HCT116 (cell line): ENCODE measurements at regions not wholly inside any gene's neighbourhood (a gene's known extent, or its start where the extent isn't known, plus 50 kb on each side); places are given as distances from the start of the nearest gene placed in this dataset.

ENCODE experiments used
- ATAC-seq: fragments of 200-7000 bp; cut with Tn5 transposase; 2 replicates; pipeline ENCODE4 v1.9.1; 2020; ENCODE audit warnings: mild to moderate bottlenecking, moderate library complexity
- BruUV-seq: library from RNA; stranded (reverse); fragments of 400-500 nt; replicated peaks from 2 replicates; lab custom pipeline; 2021; lab: Mats Ljungman, UMichigan
- CTCF ChIA-PET: fragments of 300-600 bp; sonication (Branson Sonifier 250); formaldehyde crosslinking; loops from one replicate; lab custom pipeline; 2021; ENCODE audit warnings: antibody characterized with exemption; lab: Charles Lee
- POLR2A ChIA-PET: fragments of 300-600, 350-600 bp; sonication (Branson Sonifier 250); formaldehyde crosslinking; loops from one replicate; lab custom pipeline; 2021; ENCODE audit warnings: antibody characterized with exemption; lab: Charles Lee
- RAD21 ChIA-PET, 2 experiments: fragments of 300-600 bp; sonication (Branson Sonifier 250); formaldehyde crosslinking; loops; one replicate each; lab custom pipeline; 2023; ENCODE audit warnings: low total read pairs in 2 of 2; ENCODE audit not compliant: uncharacterized antibody in 2 of 2, unreplicated experiment in 2 of 2, low non-redundant PET in 1 of 2; lab: Charles Lee
- DNase-seq: peaks from one replicate; pipeline ENCODE4 v3.0.0-alpha.2; 2010; ENCODE audit warnings: low read depth, low spot score
- H2AFZ ChIP-seq: fragments of 200-600 bp; shearing (Covaris generic), sonication (generic); 2 replicates; pipeline ENCODE4 v1.6.1; 2017; ENCODE audit warnings: low read depth, mixed run types, mixed read lengths, antibody characterized with exemption, low read length; ENCODE audit not compliant: poor library complexity, severe bottlenecking
- H3K27ac ChIP-seq: 2 replicates; pipeline ENCODE4 v1.5.1; 2012; ENCODE audit warnings: low read depth, low read length
- H3K27me3 ChIP-seq: fragments of 200-600 bp; sonication (generic); 2 replicates; pipeline ENCODE4 v1.6.1; 2016; ENCODE audit warnings: mixed run types, low read length, mixed read lengths; ENCODE audit not compliant: insufficient read depth
- H3K36me3 ChIP-seq, 2 experiments: fragments of 200-500 bp in 1 of 2; fragments of 200-600 bp in 1 of 2; sonication (Bioruptor generic) in 1 of 2; sonication (generic) in 1 of 2; 2 replicates each; pipeline versions ENCODE4 v1.5.1 to v1.6.1; 2014 to 2016; ENCODE audit warnings: low read length in 2 of 2, inconsistent platforms in 1 of 2, mixed read lengths in 1 of 2, mixed run types in 1 of 2; ENCODE audit not compliant: insufficient read depth in 2 of 2, control insufficient read depth in 1 of 2
- H3K4me1 ChIP-seq, 2 experiments: fragments of 200-600 bp in 1 of 2; sonication (generic) in 1 of 2; 2 replicates each; pipeline versions ENCODE4 v1.5.1 to v1.6.1; 2012 to 2017; ENCODE audit warnings: low read length in 2 of 2, inconsistent platforms in 1 of 2, mild to moderate bottlenecking in 1 of 2, mixed read lengths in 1 of 2, mixed run types in 1 of 2, moderate library complexity in 1 of 2; ENCODE audit not compliant: insufficient read depth in 2 of 2, control insufficient read depth in 1 of 2
- H3K4me2 ChIP-seq: fragments of 200-600 bp; sonication (generic); 2 replicates; pipeline ENCODE4 v1.6.1; 2017; ENCODE audit warnings: mixed run types, low read length, mixed read lengths
- H3K4me3 ChIP-seq, 2 experiments: fragments of 200-600 bp in 1 of 2; sonication (generic) in 1 of 2; replicated peaks in 1 of 2; 2 replicates each; pipeline ENCODE4 v1.5.1; 2011 to 2016; ENCODE audit warnings: low read length in 2 of 2, control low read depth in 1 of 2, low read depth in 1 of 2, mild to moderate bottlenecking in 1 of 2, mixed read lengths in 1 of 2, mixed run types in 1 of 2
- H3K79me2 ChIP-seq: fragments of 200-600 bp; sonication (generic); 2 replicates; pipeline ENCODE4 v1.6.1; 2017; ENCODE audit warnings: mild to moderate bottlenecking, mixed run types, low read length, moderate library complexity, mixed read lengths; ENCODE audit not compliant: insufficient read depth
- H3K9ac ChIP-seq: fragments of 200-600 bp; sonication (generic); 2 replicates; pipeline ENCODE4 v1.6.1; 2016; ENCODE audit warnings: low read length, mixed read lengths
- H3K9me2 ChIP-seq: fragments of 200-600 bp; sonication (generic), shearing (Covaris generic); 2 replicates; pipeline ENCODE4 v1.6.1; 2017; ENCODE audit warnings: mixed run types, mild to moderate bottlenecking, moderate library complexity; ENCODE audit not compliant: insufficient read depth
- H3K9me3 ChIP-seq, 2 experiments: fragments of 200-500 bp in 1 of 2; fragments of 200-600 bp in 1 of 2; sonication (Bioruptor generic) in 1 of 2; sonication (generic) in 1 of 2; 2 replicates each; pipeline ENCODE4 v1.6.1; 2014 to 2017; ENCODE audit warnings: low read length in 2 of 2, mixed read lengths in 2 of 2, inconsistent platforms in 1 of 2, low read depth in 1 of 2, mild to moderate bottlenecking in 1 of 2, mixed run types in 1 of 2, moderate library complexity in 1 of 2; ENCODE audit not compliant: control insufficient read depth in 1 of 2, insufficient read depth in 1 of 2
- H4K20me1 ChIP-seq: fragments of 200-600 bp; sonication (generic), shearing (Covaris generic); 2 replicates; pipeline ENCODE4 v1.6.1; 2017; ENCODE audit warnings: mixed run types, mild to moderate bottlenecking, moderate library complexity; ENCODE audit not compliant: insufficient read depth
- CEBPB ChIP-seq: IDR thresholded peaks from 2 replicates; pipeline ENCODE4 v1.6.1; 2012; ENCODE audit warnings: low read depth
- CTCF ChIP-seq, 3 experiments: fragments of 200-600 bp in 1 of 3; sonication (generic) in 1 of 3; IDR thresholded peaks in 2 of 3; conservative IDR thresholded peaks in 1 of 3; 2 replicates each; pipeline ENCODE4 v1.5.1; 2012 to 2017; ENCODE audit warnings: low read depth in 2 of 3, low read length in 2 of 3, antibody characterized with exemption in 1 of 3, borderline replicate concordance in 1 of 3, control low read depth in 1 of 3, mild to moderate bottlenecking in 1 of 3, mixed read lengths in 1 of 3, mixed run types in 1 of 3, moderate library complexity in 1 of 3; ENCODE audit not compliant: insufficient read depth in 1 of 3
- EZH2 ChIP-seq: fragments of 200-600 bp; sonication (generic); IDR thresholded peaks from 2 replicates; pipeline ENCODE4 v1.6.1; 2017; ENCODE audit warnings: antibody characterized with exemption, mixed run types
- EZH2phosphoT487 ChIP-seq: fragments of 200-600 bp; IDR thresholded peaks from 2 replicates; pipeline ENCODE4 v1.6.1; 2018; ENCODE audit warnings: antibody characterized with exemption, borderline replicate concordance
- MAX ChIP-seq: IDR thresholded peaks from 2 replicates; pipeline ENCODE4 v1.6.1; 2012
- POLR2AphosphoS5 ChIP-seq: IDR thresholded peaks from 2 replicates; pipeline ENCODE4 v1.6.1; 2011; ENCODE audit warnings: mild to moderate bottlenecking, low read depth, low read length, moderate library complexity
- SP1 ChIP-seq: IDR thresholded peaks from 2 replicates; pipeline ENCODE4 v1.6.1; 2012; ENCODE audit warnings: low read depth
- SRF ChIP-seq: IDR thresholded peaks from 2 replicates; pipeline ENCODE4 v1.6.1; 2012; ENCODE audit warnings: low read depth
- TCF7L2 ChIP-seq: IDR thresholded peaks from 2 replicates; pipeline ENCODE4 v1.7.0; 2011; ENCODE audit warnings: borderline replicate concordance, inconsistent platforms; ENCODE audit not compliant: insufficient read depth, insufficient read length; ENCODE audit errors: extremely low read depth
- YY1 ChIP-seq: IDR thresholded peaks from 2 replicates; pipeline ENCODE4 v1.6.1; 2011; ENCODE audit warnings: low read length, low read depth, moderate library complexity, mild to moderate bottlenecking; ENCODE audit not compliant: insufficient replicate concordance; ENCODE audit errors: extremely low read depth
- ZBTB33 ChIP-seq: IDR thresholded peaks from 2 replicates; pipeline ENCODE4 v1.6.1; 2011; ENCODE audit warnings: mild to moderate bottlenecking, low read length, moderate library complexity; ENCODE audit not compliant: insufficient replicate concordance; ENCODE audit errors: extremely low read depth
- ZNF274 ChIP-seq: fragments of 200-500 bp; sonication (Bioruptor generic); IDR thresholded peaks from 2 replicates; pipeline ENCODE4 v1.6.1; 2014; ENCODE audit warnings: mild to moderate bottlenecking, low read depth, low read length, inconsistent platforms
- intact Hi-C: fragments of 100-400 bp; cut with micrococcal nuclease; formaldehyde crosslinking; loops from 2 replicates; pipeline ENCODE4 v1.10.0; 2022

- TF ChIP-seq SRF (no peak), MAX (no peak), EZH2phosphoT487 (no peak), CTCF (IDR thresholded peaks at IDR 0.05 in 2 of 3, conservative IDR thresholded peaks at IDR 0.05 in 1 of 3; ENCODE audit: borderline replicate concordance in 1 of 3, insufficient read depth in 1 of 3, low read depth in 2 of 3, low read length in 2 of 3) (no peak)
- Histone ChIP-seq H2AFZ (no peak overlapping the region), H3K9me3 (no peaks in the 10 kb centered on the region), H3K4me3 (no peak overlapping the region), H3K27me3 (no peaks in the 10 kb centered on the region), H3K9me2 (no peaks in the 10 kb centered on the region), H3K4me1 (peaks cover 0 to 6% of the 10 kb centered on the region in 2 experiments; a peak in 2 of 4 replicates), H3K27ac (no peak overlapping the region), H3K79me2 (no peaks in the 10 kb centered on the region), H3K9ac (no peak overlapping the region), H3K36me3 (no peaks in the 10 kb centered on the region), H4K20me1 (no peaks in the 10 kb centered on the region), H3K4me2 (no peak overlapping the region)
- CTCF ChIA-PET: no interaction called here
- POLR2A ChIA-PET: no interaction called here
- intact Hi-C loops: no loop called here
- BruUV-seq: no TSS peak
- no peak for DNase-seq
- RAD21 ChIA-PET: no interaction called here
- ATAC-seq: no peak
Observed at GRCh38 chr2:203586206-203586605, 51.1 kb upstream of the RAPH1 start.

GRCh38 chr2:203586696-203587095 lies 51.6 kb upstream of the RAPH1 start:
- H3K79me2 ChIP-seq: no peaks in the 10 kb centered on the region
- BruUV-seq: no TSS peak
- ATAC-seq (no peak), DNase-seq (no peak)
- RAD21 ChIA-PET: no interaction called here
- POLR2A ChIA-PET: no interaction called here
- H3K9ac ChIP-seq: no peak overlapping the region
- no peaks in the 10 kb centered on the region for H3K36me3 ChIP-seq
- CTCF ChIA-PET: no interaction called here
- intact Hi-C loops: no loop called here
- H3K4me2 ChIP-seq: no peak overlapping the region
- no peaks in the 10 kb centered on the region for H3K27me3 ChIP-seq
- peaks cover 0 to 6% of the 10 kb centered on the region in 2 experiments; a peak in 2 of 4 replicates for H3K4me1 ChIP-seq
- no peaks in the 10 kb centered on the region for H4K20me1 ChIP-seq
- H3K27ac ChIP-seq: no peak overlapping the region
- H3K4me3 ChIP-seq: no peak overlapping the region
- no peaks in the 10 kb centered on the region for H3K9me2 ChIP-seq
- no peak overlapping the region for H2AFZ ChIP-seq
- no peaks in the 10 kb centered on the region for H3K9me3 ChIP-seq
- no peak for TF ChIP-seq SP1
- TF ChIP-seq CTCF (IDR thresholded peaks at IDR 0.05 in 2 of 3, conservative IDR thresholded peaks at IDR 0.05 in 1 of 3; ENCODE audit: borderline replicate concordance in 1 of 3, insufficient read depth in 1 of 3, low read depth in 2 of 3, low read length in 2 of 3): no peak
- TF ChIP-seq EZH2: no peak
- TF ChIP-seq MAX: no peak
- TF ChIP-seq CEBPB: no peak
- no peak for TF ChIP-seq ZNF274
- no peak for TF ChIP-seq POLR2AphosphoS5
- TF ChIP-seq ZBTB33: no peak
- no peak for TF ChIP-seq TCF7L2
- no peak for TF ChIP-seq YY1
